ENCODE measurements at regions not wholly inside any gene's neighbourhood (a gene's known extent, or its start where the extent isn't known, plus 50 kb on each side); places are given as distances from the start of the nearest gene placed in this dataset.

- no peak for DNase-seq
Measured at GRCh38 chr16:85174871-85175723, 62.8 kb upstream of the CIBAR2 start.

GRCh38 chr16:85175724-85176233 is 63.5 kb upstream of the CIBAR2 start:
- no peak for DNase-seq

- DNase-seq = no peak
Measured at GRCh38 chr16:85176541-85177447, 64.5 kb upstream of the CIBAR2 start.

DNA sequence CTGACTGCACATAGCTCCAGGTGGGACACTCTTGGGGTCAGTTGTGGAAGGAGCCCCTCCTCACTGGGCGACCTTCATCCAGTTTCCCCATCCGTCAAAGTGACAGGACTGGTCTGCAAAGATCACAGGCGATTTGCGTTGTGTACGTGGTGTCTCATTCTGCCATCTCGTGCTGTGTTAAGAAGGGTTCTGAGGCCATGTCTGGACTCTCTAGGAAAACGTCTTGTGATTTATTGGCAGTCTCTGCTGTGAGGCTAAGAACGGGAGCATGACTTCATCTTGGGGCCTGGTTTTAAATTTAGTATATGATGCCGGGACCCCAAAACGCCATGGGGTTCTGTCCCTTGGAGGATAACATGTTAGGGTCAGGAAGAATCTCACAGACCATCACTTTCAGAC is 65.2 kb upstream of the CIBAR2 start:
- DNase-seq = no peak

- DNase-seq = no peak
Measured at GRCh38 chr16:85178006-85178591, 65.8 kb upstream of the CIBAR2 start.

GRCh38 chr16:85178596-85178995 is 66.3 kb upstream of the CIBAR2 start:
- no peak for DNase-seq

GRCh38 chr16:85179344-85180046 is 67.2 kb upstream of the CIBAR2 start:
- DNase-seq = no peak

- no peak for DNase-seq
Measured at GRCh38 chr16:85180047-85180826, 68.0 kb upstream of the CIBAR2 start.

- DNase-seq = no peak
Measured at GRCh38 chr16:85180827-85181738, 68.8 kb upstream of the CIBAR2 start.

DNA sequence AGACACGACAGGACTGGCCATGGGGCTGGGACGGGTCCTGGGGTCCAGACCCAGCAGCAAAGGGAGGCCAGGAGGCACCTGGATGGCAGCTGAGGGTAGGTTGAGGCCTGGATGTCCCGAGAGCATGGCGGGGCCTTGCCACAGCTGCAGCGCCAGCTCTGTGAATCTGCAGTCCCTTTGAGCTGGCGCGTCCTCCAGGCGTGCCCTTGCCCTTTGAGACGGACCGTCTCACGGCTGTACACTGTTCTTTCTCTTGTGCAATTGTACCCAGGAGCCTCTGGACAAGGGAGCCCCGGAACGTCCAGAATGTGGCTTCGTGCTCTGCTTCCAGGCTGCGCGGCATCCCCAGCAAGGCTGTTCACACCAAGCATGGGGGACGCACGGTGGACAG is 69.5 kb upstream of the CIBAR2 start:
- no peak for DNase-seq

GRCh38 chr16:85182286-85182685 is 70.0 kb upstream of the CIBAR2 start:
- DNase-seq = no peak

- no peak for DNase-seq
Measured at GRCh38 chr16:85182774-85183173, 70.5 kb upstream of the CIBAR2 start.

GRCh38 chr16:85183564-85183963 is 71.3 kb upstream of the CIBAR2 start:
- DNase-seq = no peak

DNA sequence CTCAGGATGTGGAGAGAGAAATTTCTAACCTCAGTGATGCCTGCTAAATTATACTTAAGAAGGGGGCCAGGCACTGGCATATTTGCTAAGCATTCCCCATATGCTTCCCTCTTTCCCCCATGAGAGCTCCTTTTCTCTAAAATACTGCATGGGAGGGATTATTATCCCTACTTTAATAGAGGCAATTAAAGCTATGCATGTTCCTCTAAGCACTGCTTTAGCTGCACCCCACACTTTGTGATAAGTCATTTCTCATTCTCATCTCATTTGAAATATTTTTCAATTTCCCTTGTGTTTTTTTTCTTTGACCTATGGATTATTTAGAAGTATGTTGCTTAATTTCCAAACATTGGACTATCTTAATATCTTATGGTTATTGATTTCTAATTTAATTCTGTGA is 72.1 kb upstream of the CIBAR2 start:
- DNase-seq = no peak

DNA sequence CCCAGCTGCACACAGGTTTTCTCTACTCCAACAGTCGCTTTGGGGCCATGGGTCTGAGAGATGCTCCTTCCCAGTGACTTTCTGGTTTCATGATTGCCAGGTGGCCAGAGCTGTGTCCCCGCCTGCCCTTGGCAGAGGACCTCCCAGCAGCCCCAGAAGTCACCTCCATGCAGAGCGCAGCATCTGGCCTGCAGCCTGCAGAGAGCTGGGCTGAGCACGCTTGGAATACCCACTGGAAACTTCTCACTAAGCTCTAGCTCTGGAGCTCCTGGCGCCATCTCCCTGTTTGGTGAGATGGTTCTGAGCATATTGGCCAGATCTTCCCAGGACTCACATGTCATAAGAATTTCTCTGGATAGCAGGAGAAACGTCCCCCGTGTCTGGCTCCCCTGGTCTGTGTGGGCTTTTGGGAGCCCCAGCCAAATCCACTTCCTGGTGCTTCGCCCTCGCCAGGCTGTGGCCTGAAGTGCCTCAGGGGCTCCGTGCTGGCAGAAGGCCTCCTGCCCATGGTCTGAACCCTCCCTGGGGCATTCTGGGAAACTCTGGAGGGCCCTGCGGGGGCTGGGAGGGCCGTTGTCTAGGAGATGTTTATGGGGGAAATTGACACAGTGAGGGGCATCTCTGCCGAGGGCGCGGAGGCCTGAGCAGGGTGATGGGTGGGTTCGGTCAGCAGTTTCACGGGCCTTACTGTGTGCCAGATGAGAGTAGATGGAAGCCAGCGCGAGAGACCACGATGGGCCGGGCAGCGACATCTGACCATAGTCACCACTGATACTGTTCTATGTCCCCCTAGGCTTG is 73.2 kb upstream of the CIBAR2 start:
- no peak for DNase-seq

DNA sequence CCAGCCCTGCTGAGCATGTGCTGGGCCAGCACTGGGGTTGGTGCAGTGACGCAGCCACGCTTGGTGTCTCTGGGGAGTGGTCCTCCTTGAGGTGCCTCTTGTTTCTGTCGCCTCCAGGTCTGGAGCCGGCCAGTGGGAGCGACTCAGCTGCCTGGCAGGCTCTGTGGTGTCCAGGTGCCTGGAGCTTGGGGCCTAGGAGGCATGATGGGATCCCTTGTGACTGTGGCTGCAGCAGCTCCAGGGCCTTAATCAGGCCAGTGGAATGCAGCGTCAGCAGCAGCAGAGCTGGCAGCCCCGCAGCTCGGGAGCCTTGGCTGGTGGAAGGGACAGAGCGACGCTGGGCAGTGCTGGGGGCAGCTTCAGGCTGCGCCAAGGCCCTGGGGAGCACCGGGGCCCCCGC is 74.7 kb upstream of the CIBAR2 start:
- DNase-seq = no peak

DNA sequence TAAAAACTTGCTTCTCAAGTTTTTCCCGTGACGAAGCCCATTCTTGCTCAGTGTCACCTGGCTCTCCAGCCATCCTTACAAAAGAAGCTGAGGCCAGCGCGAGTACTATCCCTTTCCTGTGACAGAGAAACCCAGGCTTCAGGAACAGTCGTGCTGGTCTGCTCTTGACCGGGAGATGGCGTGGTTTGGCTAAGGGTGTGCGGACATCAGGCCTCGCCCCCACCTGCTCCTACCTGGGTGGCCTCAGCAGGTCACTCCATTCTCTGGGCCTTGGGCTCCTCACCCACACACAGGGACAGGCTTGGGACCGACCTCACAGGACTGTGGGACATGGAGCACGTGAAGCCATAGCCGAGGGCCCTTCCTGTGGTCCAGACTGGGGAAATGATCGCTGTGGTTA is 75.2 kb upstream of the CIBAR2 start:
- DNase-seq = no peak

GRCh38 chr16:85187886-85188285 is 75.6 kb upstream of the CIBAR2 start:
- DNase-seq = no peak

GRCh38 chr16:85188822-85189672 is 76.8 kb upstream of the CIBAR2 start:
- DNase-seq = no peak
